ENCODE measurements at regions not wholly inside any gene's neighbourhood (a gene's known extent, or its start where the extent isn't known, plus 50 kb on each side); places are given as distances from the start of the nearest gene placed in this dataset.

DNA sequence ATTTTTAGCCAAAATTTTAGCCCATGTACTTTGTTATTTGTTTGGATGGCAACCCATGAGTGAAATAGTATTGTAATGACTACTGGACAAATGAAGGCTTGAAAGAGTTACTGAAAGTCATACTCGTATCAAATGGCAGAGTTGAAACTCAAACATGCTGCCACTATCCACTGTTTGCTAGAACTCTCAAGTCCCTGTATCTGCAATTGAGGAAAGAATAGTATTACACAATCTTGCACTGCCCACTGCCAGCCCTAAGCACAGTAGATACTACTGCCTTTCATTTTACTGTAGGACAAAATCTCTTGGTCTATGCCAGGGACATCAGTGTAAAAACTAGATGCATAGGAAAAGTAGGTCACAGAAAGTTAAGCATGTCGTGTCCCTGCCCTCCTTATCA is 581.1 kb upstream of the PLXNA2 start:
- no peak overlapping the region for H3K27ac ChIP-seq

DNA sequence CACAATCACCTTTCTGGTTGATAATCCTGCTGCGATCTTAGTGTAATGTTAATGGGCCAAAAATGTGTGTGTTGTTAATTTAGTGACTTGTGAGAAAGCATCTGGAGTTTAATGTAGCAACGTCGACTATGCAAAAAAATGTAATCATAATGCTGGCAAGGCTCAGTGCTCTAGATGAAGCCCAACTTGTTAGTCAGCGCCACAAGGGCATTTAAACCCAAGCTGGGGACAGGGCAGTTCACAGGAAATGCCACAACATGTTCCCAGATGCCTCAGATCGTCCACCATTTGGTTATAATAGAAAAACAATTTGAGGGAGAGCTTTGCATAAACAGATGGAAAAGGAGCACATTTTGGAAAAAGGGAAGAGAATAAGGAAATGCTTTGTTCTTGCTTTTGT is 585.4 kb upstream of the PLXNA2 start:
- Histone ChIP-seq H3K27me3 (ENCODE audit: low read depth) (no peaks in the 10 kb centered on the region), H3K36me3 (no peaks in the 10 kb centered on the region), H3K4me3 (no peak overlapping the region), H3K9me3 (no peaks in the 10 kb centered on the region), H3K4me1 (no peaks in the 10 kb centered on the region), H3K27ac (no peak overlapping the region)
- TF ChIP-seq, protein P1, sequence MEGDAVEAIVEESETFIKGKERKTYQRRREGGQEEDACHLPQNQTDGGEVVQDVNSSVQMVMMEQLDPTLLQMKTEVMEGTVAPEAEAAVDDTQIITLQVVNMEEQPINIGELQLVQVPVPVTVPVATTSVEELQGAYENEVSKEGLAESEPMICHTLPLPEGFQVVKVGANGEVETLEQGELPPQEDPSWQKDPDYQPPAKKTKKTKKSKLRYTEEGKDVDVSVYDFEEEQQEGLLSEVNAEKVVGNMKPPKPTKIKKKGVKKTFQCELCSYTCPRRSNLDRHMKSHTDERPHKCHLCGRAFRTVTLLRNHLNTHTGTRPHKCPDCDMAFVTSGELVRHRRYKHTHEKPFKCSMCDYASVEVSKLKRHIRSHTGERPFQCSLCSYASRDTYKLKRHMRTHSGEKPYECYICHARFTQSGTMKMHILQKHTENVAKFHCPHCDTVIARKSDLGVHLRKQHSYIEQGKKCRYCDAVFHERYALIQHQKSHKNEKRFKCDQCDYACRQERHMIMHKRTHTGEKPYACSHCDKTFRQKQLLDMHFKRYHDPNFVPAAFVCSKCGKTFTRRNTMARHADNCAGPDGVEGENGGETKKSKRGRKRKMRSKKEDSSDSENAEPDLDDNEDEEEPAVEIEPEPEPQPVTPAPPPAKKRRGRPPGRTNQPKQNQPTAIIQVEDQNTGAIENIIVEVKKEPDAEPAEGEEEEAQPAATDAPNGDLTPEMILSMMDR (IDR thresholded peaks at IDR 0.05): no peak
- DNase-seq (no peak), ATAC-seq (no peak)
- intact Hi-C loops (cut with DNase I): no loop called here

More for the DNA sequence above, 581.1 kb upstream of the PLXNA2 start:
- DNase-seq (no peak), ATAC-seq (peak; percentile 89 to 96)
- TF ChIP-seq, protein P1 (IDR thresholded peaks at IDR 0.05): no peak
- no peaks in the 10 kb centered on the region for H3K27me3 ChIP-seq (ENCODE audit: low read depth)
- H3K4me3 ChIP-seq: no peak overlapping the region
- no peaks in the 10 kb centered on the region for H3K9me3 ChIP-seq
- intact Hi-C loops (cut with DNase I): no loop called here
- no peaks in the 10 kb centered on the region for H3K4me1 ChIP-seq
- no peaks in the 10 kb centered on the region for H3K36me3 ChIP-seq

DNA sequence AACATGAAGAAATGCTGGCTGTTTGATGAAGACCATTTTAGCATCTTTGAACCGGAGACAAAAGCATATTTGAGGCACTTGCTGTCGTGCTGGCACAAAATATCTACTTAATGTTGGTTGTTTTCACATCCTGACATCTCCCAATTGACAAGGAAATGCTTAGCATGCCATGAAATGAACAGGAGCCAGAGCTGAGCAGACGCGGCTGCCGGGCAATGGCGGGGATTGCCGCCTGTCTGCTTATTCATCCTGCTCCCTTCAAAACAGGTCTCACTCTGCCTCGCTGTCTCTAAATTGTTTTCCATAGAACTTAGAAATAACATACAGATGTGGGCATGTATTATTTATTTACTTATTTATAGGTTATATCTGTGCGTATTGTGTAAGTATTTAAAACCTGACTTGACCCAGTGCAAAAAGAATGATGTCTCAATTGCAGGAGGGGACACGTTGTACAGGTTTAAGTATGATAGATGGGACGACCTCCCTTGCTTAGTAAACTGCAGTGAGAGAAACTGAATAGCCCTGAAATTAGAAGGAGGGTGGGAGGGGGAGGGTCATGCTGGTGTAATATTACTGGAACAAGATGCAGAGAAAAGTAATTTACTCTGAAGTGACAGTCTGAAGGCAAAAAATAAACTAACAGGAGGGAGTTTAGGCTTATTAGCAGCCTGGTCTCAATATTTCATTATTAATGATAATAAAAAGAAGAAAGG is 590.4 kb upstream of the PLXNA2 start:
- intact Hi-C loops (cut with DNase I): no loop called here
- TF ChIP-seq, protein P1 (IDR thresholded peaks at IDR 0.05): no peak
- no peak for ATAC-seq

DNA sequence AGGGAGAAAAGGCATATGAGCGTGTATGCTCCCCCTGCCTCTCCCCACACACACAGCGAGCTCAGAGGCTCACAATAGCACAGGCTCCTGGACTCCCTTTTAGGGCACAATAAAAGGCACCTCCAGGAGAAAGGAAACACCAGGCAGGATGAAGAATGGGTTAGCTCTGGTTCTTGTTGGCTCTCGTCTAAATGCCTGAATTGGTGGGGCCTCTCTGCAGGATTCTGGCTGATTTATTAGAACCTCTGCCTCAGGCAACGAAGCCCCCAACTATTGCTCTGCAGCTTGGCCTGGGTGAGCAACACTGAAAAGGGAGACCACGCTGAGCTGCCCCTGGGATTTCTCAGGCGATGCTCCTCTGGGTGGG is 590.9 kb upstream of the PLXNA2 start:
- Histone ChIP-seq H3K27me3 (ENCODE audit: low read depth) (no peaks in the 10 kb centered on the region), H3K36me3 (no peaks in the 10 kb centered on the region), H3K4me1 (no peaks in the 10 kb centered on the region), H3K9me3 (no peaks in the 10 kb centered on the region), H3K4me3 (no peak overlapping the region), H3K27ac (no peak overlapping the region)
- no peak for ATAC-seq
- intact Hi-C loops (cut with DNase I): no loop called here
- DNase-seq: no peak
- TF ChIP-seq, protein P1 (IDR thresholded peaks at IDR 0.05): no peak

More for the DNA sequence above, 590.4 kb upstream of the PLXNA2 start:
- H3K9me3 ChIP-seq: no peaks in the 10 kb centered on the region
- H3K36me3 ChIP-seq: no peaks in the 10 kb centered on the region
- DNase-seq: no peak
- H3K27ac ChIP-seq: no peak overlapping the region
- no peaks in the 10 kb centered on the region for H3K4me1 ChIP-seq
- H3K27me3 ChIP-seq (ENCODE audit: low read depth): no peaks in the 10 kb centered on the region
- H3K4me3 ChIP-seq: no peak overlapping the region

DNA sequence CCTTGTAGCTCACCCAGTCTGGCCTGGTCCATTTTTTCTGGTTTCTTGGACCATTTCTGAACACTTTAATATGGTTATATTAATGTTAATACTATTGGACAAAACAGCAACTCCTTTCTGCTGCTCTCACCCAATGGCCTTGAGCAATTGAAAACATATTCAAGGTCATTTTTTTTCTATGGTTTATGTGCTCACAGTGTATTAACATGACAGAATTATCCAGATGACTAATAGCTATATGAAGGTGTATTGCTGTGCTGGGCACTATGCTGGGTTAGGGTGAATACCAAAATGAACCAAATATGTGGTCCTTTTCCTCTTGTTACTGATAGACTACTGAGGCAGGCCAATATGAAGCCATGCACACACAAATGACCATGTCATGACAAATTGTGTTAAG is 591.6 kb upstream of the PLXNA2 start:
- intact Hi-C loops (cut with DNase I): no loop called here
- TF ChIP-seq, protein P1 (IDR thresholded peaks at IDR 0.05): no peak
- no peak overlapping the region for H3K4me3 ChIP-seq
- no peaks in the 10 kb centered on the region for H3K9me3 ChIP-seq
- no peaks in the 10 kb centered on the region for H3K4me1 ChIP-seq
- no peak for ATAC-seq
- H3K27ac ChIP-seq: no peak overlapping the region
- no peaks in the 10 kb centered on the region for H3K27me3 ChIP-seq (ENCODE audit: low read depth)
- no peaks in the 10 kb centered on the region for H3K36me3 ChIP-seq
- DNase-seq: no peak

All from lower lobe of right lung (tissue), 2 donors.